PFSK-1 (cell line): ENCODE measurements at regions not wholly inside any gene's neighbourhood (a gene's known extent, or its start where the extent isn't known, plus 50 kb on each side); places are given as distances from the start of the nearest gene placed in this dataset.

Experiments
- FOXP2 ChIP-seq: optimal IDR thresholded peaks from 2 replicates; pipeline ENCODE3; 2011; ENCODE audit warnings: borderline replicate concordance, control low read depth, inconsistent platforms; ENCODE audit not compliant: insufficient read depth; ENCODE audit errors: extremely low read length, extremely low read depth
- POLR2AphosphoS5 ChIP-seq: IDR thresholded peaks from 2 replicates; pipeline ENCODE4 v1.6.1; 2012; ENCODE audit warnings: low read depth, mild to moderate bottlenecking, control low read depth, low read length, moderate library complexity
- TAF1 ChIP-seq: IDR thresholded peaks from 2 replicates; pipeline ENCODE4 v1.6.1; 2012; ENCODE audit warnings: low read length, control low read depth, borderline replicate concordance; ENCODE audit not compliant: insufficient read depth

DNA sequence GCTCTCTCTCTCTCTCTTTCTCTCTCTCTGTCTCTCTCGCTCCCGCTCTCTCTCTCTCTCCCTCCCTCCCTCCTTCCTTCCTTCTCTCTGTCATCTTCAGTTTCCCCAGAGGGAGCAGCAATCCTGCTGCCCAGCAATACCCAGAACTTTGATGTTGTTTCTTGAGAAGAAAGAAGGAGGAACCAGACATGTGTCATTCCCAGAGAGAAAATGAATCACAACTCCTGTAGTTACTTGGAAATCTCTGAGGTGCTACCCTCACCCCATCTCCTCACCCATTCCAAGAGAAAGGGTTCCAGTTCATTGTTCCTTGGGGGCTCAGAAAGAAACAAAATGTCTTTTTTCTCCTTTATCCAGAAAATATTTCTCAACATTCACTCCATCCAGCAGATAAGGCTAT is 449.1 kb downstream of the TNS1 start:
- TF ChIP-seq POLR2AphosphoS5 (no peak), FOXP2 (no peak), TAF1 (no peak)
